AG09319 (cell line): ENCODE measurements at regions not wholly inside any gene's neighbourhood (a gene's known extent, or its start where the extent isn't known, plus 50 kb on each side); places are given as distances from the start of the nearest gene placed in this dataset.

Experiments
- DNase-seq: peaks from one replicate; pipeline ENCODE4 v3.0.0-alpha.2; 2010; ENCODE audit warnings: low read depth; ENCODE audit errors: extremely low read depth
- CTCF ChIP-seq: IDR thresholded peaks from 2 replicates; pipeline ENCODE4 v1.5.1; 2011; ENCODE audit warnings: low read depth, mild to moderate bottlenecking, inconsistent platforms, low read length, moderate library complexity

DNA sequence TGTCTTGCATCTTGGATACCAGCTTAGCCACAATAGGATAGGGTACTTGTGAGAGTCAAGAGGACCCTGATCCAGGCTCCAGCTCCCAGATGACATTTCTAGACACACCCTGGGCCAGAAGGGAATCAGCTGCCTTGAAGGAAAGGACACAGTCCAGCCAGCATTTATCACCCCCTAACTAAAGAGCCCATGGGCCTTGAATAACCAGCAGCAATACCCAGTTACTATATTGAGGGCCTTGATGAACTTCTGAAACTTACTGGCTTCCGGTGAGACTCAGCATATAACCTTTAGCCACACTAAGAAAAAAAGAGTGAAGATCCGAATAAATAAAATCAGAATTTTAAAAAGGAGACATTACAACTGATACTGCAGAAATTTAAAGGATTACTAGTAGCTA is 1135.4 kb downstream of the LRFN5 start:
- DNase-seq, result no peak
- TF ChIP-seq CTCF, result no peak

DNA sequence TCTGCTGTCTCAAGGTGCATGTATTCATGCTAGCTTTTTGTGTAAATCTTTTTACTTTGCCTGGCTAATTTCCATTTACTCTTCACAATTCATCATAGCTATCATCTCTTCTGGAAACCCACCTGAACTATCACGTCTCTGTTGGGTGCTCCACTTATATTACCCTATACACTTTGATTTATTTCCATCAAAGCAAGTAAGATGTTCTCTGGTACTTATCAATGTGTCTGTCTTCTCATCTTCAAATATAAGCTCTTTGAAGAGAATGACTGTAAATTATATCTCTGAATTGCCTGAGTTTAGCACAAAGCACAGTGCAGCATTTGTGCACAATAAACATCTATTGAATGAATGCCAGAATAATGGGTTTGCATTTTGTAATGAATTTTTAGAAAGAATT is 1129.7 kb downstream of the LRFN5 start:
- DNase-seq, result no peak
- TF ChIP-seq CTCF, result no peak

GRCh38 chr14:42734041-42734440 is 1127.4 kb downstream of the LRFN5 start:
- TF ChIP-seq CTCF, result no peak
- no peak for DNase-seq

GRCh38 chr14:42732005-42732404 is 1125.3 kb downstream of the LRFN5 start:
- TF ChIP-seq CTCF, result no peak
- no peak for DNase-seq

- no peak for TF ChIP-seq CTCF
These were observed 1124.8 kb downstream of the LRFN5 start for GRCh38 chr14:42731480-42731879.

GRCh38 chr14:42729681-42730080 is 1123.0 kb downstream of the LRFN5 start:
- DNase-seq, result no peak
- no peak for TF ChIP-seq CTCF

More at GRCh38 chr14:42731480-42731879, 1124.8 kb downstream of the LRFN5 start:
- DNase-seq, result no peak

- TF ChIP-seq CTCF, result no peak
- no peak for DNase-seq
These were observed 1112.7 kb downstream of the LRFN5 start for GRCh38 chr14:42719391-42719790.
